NCI-H2227 (cell line): ENCODE measurements at regions not wholly inside any gene's neighbourhood (a gene's known extent, or its start where the extent isn't known, plus 50 kb on each side); places are given as distances from the start of the nearest gene placed in this dataset.
"Not testable (repeated sequence)": the region's sequence is repeated elsewhere in the genome, so short reads cannot be mapped to it uniquely, and the experiment has no call there.

Experiments
- DNase-seq: peaks from one replicate; lab custom pipeline; 2025; ENCODE audit not compliant: unreplicated experiment; lab: John Stamatoyannopoulos, UW

DNA sequence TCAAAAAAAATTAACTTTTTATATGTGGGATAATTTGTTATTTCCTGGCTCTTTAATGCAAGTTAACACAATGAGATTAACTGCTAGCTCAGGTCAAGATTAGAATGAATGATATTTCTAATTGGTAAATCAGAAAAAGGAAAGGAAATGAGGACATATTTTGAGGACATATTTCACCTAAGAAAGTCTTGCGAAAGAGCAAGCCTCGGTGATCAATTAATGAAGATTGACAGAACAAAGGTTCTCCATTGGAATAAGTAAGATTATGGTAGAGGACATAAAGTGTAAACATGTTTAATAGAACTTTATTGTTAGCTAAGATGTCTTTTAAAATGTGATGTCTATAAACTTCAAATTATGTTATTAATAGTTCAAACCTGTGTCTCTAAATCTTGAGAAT is 1617.8 kb downstream of the KCNT2 start:
- DNase-seq: no peak

DNA sequence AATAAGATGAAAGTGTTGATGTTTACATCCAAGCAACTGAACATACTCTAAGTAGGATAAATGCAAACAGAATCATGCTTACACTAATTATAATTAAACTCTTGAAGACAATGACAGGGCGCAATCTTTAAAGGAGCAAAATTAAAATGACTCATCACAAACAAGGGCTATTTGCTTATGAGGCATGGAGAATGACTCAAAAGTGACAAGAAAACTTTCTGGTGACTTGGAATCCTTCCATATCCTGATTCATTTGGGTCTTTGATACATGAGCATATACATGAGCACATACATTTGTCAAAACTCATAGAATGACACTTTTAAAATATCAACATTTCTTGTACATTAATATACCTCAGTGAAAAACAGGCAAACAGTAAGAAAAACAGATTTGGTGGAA is 1632.3 kb downstream of the KCNT2 start:
- no peak for DNase-seq

DNA sequence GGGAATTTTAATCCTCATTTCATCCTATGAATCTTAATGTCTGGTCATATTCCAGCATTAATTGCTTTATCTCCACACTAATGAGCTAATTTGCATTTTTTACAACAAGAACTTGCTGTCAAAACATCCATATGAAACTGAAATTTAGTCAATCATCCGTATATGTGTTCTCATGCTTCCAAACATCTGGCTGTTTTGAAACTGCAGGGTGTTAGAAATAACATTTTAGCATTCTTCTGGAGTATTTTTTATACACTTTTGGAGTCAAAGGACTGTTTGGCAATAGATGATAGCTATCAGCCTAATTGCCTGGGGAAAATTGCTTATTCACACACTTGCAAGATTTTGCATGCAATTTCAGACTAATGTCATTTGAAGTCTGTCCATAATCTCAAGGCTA is 1639.3 kb downstream of the KCNT2 start:
- DNase-seq: no peak

DNA sequence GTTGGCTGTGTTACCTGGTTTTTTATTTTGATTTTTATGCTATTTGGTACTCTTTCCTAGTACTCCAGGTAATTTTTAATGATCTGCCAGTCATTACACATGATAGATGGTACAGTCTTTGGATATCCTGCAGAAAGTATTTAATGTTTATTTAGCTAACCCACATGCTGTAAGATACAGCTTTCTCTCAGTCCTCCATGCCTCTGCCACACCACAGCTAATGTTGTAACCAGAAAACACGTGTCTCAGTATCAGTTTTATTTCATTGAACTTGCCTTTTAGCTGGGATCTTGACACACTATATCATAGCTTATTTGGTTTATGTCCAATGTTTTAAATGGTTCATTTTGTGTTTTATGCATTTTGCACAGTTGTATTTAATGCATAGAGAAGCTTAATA is 1648.4 kb downstream of the KCNT2 start:
- DNase-seq: no peak

DNA sequence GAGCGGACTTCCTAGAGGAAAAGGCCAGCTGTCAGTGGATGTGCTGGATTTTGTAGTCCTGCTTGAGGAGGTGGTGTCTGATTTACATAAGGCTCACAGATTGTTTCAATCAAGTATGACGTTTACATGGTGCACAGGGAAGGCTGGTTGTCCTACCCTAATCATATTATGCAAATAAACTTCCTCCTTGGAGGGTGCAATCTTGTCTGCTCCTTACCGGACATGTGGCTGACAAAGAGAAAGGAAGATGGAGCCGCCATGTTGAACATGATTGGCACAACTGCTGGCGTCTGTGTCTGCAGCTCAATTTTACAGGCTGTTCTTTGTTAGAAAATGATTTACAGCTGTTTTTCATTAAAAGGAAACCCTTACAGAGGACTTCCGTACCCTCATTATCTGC is 1656.1 kb downstream of the KCNT2 start:
- DNase-seq: no peak

DNA sequence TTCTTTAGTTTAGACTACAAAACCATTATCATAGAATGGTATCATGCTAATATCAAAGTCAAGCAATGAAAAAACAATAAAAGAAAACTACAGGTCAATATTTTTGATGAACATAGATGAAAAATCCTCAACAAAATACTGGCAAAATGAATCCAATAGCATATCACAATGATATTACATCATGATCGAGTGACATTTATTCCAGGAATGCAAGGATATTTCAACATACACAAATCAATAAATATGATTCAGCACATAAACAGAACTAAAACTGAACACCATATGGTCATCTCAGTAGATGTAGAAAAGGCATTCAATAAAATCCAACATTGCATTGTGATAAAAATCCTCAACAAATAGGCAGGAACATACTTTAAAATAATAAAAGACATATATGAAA is 1657.7 kb downstream of the KCNT2 start:
- DNase-seq: no peak

DNA sequence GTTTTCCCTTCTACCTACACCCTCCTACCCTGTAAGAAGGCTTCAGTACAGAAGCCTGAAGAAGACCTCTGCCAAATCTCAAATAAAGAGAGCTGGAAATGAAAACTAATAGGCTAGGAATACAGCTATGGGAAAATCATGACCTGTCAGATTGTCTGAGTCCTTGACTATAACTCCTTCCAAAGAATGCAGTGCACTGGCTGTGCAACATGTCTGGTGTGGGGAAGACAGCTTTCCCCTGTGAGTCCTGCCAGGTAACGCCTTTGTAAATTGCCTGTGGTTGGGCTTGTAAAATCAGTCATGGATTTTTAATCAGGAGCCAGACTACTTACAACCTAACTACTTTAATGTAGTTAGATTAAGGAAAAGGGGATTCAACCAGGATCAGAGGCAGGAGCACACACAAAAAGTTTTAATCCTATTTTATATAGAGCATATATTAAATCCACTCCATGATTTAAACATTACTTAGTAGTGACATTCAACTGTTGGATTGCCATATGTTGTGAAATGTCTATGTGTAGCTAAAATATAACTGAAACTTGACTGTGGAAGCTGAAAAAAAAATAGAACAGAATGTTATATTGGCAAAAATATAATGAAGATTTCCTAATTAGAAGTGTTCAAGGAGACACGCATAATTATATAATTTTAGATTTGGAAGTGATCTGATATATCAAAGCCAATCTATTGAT is 1667.8 kb downstream of the KCNT2 start:
- no peak for DNase-seq

DNA sequence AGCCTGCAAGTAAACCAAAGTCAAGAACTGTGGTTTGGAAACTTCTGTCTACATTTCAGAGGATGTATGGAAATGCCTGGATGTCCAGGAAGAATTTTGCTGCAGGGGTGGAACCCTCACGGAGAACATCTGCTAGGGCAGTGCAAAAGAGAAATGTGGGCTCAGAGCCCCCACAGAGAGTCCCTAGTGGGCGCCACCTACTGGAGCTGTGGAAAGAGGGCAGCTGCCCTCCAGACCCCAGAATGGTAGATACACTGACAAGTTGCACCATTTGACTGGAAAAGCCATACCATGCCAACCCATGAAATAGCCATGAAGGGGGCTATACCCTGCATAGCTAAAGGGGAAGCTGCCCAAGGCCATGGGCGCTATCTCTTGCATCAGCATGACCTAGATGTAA is 1672.4 kb downstream of the KCNT2 start:
- no peak for DNase-seq

DNA sequence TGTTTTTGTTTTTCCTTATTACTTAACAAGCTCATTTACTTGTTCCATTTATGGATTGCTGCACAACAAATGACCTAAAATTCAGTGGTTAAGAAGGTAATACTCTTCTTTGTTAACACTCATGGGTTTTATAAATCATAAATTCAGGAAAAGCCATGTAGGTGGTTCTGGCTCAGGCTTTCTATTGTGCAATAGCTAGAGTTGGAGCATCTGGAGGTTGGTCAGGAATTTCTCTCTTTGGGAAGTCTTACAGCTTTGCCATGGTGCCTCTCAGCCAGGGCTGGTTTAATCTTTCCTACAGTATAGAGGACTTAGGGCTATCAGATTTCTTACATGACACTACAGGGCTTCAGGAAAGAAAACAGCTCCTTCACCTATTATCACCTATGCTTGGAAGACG is 1677.1 kb downstream of the KCNT2 start:
- no peak for DNase-seq

DNA sequence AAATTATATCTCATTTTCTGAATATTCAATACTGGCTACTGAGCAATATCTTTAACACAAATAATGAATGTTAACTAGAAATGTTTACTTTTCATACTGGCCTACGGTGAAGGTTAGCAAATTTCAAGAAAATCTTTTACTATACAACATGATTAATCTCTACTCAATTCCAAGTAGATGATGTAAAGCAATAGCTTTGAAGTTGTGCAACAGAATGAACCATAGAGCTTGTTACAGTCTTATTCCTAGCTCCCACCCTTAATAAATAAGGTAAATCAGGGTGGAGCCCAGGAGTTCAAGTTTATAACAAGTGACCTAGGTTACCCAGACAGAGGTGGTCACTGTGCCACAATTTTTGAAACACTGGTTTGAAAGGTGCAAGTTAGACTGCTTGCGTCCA is 1678.1 kb downstream of the KCNT2 start:
- no peak for DNase-seq

DNA sequence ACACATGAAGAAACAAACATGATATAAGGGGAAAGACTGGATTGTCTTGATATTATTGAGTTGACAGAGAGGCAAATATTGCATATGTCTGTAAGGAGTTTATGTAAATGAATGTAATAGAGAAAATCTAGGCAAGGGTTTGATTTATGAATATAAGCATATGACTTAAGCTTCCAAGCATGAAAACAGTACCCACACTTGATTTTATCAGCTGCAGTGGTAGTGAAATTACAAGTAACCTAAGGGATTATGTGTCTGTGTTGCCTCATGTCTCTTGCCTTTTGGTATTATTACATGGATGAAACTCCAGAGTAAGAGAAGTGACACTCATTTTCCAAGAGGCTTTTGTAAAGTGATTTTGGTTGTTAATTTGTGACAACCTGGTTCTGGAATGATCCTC is 1678.9 kb downstream of the KCNT2 start:
- DNase-seq: no peak

DNA sequence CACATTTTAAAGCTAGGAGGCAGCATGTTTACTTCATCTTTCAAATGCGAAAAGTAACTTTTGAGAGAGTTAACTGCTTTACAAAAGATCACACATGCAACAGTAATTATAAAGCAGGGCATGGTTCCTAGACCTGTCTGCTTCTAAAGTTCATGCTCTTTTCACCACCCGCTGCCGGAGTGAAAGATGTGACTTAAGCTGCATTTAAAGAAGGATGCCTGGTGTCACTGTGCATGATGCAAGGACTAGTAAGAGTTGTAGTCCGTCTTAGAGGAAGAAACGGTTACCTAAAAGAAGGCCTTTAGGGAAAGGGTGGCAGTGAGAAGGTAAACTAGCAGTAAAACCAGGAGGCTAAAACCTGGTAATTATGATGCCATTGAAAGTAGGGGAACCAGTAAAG is 1689.1 kb downstream of the KCNT2 start:
- DNase-seq: no peak

DNA sequence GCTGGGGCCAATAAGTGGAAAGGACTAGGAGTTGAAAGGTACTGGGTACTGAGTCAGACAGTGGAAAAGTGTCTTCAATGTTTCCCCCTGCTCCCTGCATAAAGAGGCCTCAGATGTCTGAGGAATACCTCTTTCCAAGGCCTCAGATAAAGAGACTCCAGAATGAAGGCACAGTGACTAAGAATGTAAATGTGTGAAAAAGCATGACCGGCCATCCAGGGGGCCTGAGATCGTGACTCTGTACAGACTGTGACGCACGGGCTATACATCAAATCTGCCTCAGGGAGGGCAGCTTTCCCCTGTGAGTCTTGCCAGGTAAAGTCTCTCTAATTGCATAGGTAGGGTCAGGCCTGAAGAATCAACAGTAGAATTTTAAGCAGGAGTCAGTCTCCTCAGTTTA is 1690.5 kb downstream of the KCNT2 start:
- DNase-seq: no peak

DNA sequence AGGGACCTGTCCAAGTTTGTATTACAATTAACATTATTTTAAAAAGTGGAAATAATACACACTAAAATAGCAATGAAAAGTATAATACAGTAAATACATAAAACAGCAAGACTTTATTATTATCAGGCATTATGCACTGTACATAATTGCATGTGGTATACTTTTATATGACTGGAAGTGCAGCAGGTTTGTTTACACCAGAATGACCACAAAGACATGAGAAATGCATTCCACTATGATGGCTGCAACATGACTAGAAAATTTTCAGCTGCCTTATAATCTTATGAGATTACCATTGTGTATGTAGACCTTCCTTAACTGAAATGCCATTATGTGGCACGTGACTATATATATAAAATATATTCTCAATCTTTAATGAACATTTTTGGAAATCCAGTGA is 1699.6 kb downstream of the KCNT2 start:
- DNase-seq: no peak

DNA sequence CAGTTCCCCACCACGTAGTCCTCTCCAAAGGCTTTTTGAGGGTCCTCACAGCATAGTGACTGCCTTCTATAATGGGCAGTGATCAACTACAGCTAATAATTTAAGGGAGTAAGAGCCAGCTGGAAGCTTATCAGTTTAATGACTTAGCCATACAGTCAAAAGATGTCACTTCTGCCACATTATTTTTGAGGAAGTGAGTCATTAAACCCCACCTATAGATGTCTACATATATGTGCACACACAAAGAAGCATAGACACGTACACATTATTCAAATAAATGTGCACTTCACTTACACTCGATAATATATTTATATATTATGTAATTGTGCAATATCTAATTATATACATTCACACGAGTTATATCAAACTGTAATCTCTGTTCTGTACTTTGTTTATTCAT is 1704.7 kb downstream of the KCNT2 start:
- DNase-seq: no peak

DNA sequence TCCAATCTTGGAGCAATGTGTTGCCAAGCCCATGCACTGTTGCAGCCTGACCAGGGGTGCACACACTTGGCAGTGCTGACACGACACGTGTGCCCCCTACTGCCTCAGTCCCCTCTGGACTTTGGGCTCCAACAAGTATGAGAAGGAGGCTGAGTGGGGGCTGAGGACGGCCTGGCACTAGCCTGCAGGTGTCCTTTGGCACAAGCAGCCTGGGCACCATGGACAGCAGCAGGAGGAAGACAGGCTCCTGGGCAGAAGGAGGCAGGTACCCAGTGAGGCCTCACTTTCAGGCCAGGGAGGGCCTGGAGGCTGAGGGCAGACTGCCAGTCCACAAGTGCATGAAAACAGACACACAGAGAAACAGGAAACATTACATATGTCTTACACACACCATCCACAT is 1702.9 kb upstream of the B3GALT2 start:
- no peak for DNase-seq

DNA sequence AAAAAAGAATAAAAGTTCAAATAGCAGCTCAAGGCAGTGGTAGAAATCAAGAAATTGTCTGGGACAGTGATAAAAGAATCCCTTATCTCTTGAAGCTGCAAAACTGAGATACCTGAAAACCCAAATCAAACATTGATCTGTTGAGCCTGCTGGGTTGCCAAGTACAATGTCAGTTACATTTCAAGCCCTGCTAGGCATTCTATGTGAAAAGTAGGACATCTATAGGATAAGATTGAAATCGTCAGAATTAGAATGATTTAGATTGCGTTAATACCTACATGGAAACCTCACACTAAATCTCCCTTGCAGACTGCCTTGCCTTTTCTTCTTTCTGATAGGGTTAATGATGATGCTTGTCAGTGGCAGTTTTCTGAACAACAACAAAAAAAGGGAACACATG is 1684.4 kb upstream of the B3GALT2 start:
- no peak for DNase-seq

DNA sequence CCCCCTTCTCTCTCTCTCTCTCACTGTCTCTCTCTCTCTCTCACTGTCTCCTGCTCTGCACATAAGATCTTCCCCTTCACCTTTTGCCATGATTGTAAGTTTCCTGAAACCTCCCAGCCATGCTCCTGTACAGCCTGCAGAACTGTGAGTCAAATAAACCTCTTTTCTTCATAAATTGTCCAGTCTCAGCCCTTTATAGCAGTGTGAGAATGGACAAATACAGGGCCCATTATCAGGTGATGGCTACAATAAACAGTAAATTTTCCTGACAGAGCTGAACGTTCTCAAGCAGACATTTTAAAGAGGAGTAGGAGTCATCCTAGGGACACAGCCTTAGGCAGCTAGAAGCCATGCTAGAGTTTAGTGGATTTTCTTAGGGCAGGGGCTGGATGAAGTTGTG is 1679.7 kb upstream of the B3GALT2 start:
- no peak for DNase-seq

DNA sequence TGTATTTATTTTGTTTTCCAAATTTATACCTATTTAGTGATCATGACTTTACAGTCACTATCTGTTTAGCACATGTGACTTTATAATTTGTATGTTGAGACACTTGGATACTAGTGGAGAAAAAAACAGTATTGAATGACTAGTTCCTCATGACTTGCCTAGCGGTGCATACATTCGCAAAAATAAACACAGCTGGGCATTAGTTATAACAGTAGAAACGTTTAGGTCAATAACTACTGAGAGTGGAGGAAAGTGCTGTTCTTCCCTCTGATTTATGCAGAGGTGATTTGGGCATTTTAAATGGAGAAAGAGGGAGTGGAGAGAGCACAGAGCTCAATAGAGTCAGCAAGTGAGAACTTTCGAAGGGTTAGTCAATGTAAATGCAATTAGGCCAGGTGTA is 1679.0 kb upstream of the B3GALT2 start:
- DNase-seq: no peak

DNA sequence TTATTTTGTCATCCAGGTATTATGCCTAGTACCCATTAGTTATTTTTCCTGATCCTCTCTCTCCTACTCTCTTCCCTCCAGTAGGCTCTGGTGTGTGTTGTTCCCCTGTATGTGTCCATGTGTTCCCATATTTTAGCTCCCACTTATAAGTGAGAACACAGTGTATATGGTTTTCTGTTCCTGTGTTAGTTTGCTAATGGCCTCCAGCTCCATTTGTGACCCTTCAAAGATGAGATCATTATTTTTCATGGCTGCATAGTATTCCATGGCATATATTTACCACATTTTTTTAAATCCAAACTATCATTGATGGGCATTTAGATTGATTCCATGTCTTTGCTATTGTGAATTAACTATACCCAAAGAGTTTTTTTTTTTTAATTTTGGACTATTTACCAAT is 1675.7 kb upstream of the B3GALT2 start:
- DNase-seq: no peak

DNA sequence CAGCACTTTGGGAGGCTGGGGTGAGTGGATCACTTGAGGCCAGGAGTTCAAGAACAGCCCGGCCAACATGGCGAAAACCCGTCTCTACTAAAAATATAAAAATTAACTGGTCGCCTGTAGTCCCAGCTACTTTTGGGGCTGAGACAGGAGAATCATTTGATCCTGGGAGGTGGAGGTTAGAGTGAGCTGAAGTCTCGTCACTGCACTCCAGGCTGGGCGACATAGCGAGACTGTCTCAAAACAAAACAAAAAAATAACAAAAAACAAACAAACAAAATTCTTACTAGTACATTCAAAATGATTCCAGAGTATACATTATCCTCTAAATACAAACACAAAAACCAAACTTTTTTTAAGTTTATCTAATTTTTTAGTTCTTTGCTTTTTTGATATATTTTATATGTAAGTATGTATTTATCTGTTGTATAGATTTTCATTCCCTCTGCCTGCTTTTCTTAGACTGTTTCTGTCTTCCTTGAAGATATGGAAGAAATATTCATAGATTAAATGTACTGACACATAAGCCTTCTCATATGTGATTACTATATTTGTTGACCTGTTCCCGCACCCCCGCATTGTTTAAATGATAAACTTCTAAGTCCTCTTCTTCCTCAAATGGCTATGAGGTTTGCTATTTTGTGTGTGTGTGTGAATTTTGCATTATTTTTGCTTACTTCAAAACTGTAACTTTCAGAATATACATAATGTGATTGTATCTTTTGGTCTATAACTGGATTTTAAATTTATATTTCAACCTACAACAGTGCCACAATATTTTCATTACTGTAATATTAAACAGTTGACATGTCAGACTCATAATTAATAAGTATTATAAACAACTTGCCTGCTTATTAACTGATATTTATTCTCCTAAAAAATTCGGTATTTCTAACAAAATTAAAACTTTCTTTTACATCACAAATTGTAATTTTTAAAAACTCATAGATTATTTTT is 1674.1 kb upstream of the B3GALT2 start:
- DNase-seq: no peak

DNA sequence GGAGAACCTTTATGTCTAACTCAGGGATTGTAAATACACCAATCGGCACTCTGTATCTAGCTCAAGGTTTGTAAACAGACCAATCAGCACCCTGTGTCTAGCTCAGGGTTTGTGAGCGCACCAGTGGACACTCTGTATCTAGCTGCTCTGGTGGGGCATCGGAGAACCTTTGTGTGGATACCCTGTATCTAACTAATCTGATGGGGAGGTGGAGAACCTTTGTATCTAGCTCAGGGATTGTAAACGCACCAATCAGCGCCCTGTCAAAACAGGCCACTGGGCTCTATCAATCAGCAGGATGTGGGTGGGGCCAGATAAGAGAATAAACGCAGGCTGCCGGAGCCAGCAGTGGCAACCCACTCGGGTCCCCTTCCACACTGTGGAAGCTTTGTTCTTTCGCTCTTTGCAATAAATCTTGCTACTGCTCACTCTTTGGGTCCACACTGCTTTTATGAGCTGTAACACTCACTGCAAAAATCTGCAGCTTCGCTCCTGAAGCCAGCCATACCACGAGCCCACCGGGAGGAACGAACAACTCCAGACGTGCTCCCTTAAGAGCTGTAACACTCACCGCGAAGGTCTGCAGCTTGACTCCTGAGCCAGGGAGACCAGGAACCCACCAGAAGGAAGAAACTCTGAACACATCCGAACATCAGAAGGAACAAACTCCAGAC is 1673.2 kb upstream of the B3GALT2 start:
- not testable (repeated sequence) for DNase-seq
